ENCODE measurements at regions not wholly inside any gene's neighbourhood (a gene's known extent, or its start where the extent isn't known, plus 50 kb on each side); places are given as distances from the start of the nearest gene placed in this dataset.
A peak's percentile ranks its signal among the peaks of the same experiment; 100 is the strongest.

- DNase-seq = no peak
Measured at GRCh38 chr2:136236019-136236418, 118.1 kb upstream of the CXCR4 start.

- DNase-seq = no peak
Measured at GRCh38 chr2:136235546-136235945, 117.6 kb upstream of the CXCR4 start.

DNA sequence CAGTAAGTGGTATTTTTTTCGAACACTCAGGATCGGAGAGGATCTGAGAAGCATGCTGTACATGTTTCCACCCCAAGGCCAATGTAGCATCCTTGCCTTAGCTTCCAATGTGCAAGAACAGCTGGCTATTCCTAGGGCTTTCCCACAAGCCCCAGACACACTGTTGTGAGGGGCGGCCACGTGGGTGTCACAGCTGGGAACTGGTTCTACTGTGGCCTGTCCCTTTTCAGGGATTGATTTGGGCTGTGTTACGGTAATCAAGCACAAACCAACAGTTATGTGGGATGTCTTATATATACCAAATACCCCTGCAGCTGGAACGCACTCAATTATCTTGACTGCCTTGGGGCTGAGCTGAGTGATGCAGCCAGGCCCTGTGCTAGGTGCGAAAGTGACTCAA, 116.3 kb upstream of the CXCR4 start:
- DNase-seq = no peak

DNA sequence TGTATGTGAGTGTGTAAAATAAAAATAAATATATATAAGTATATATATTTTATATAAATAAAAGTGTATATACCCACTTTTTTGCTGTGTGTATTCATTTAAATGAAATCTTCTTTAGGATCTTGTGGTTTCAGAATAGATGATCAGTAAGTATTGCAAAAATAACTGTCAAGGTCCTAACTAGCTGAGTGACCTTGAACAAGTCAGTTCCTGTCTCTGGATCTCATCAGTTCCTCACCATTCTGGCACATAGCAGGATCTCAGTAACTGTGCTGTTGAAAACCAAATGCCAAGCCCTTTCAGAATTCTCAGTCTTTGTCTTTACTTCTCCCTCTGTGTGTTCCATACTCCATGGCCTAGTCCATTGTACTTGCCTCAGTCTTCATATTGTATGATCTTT, 115.3 kb upstream of the CXCR4 start:
- no peak for DNase-seq

- DNase-seq = no peak
Measured at GRCh38 chr2:136232456-136233172, 114.7 kb upstream of the CXCR4 start.

GRCh38 chr2:136230464-136230863, 112.5 kb upstream of the CXCR4 start:
- DNase-seq = no peak

GRCh38 chr2:136226903-136227302, 109.0 kb upstream of the CXCR4 start:
- DNase-seq = no peak

- DNase-seq = peak; percentile 71
Measured at GRCh38 chr2:136225950-136226835, 108.2 kb upstream of the CXCR4 start.

DNA sequence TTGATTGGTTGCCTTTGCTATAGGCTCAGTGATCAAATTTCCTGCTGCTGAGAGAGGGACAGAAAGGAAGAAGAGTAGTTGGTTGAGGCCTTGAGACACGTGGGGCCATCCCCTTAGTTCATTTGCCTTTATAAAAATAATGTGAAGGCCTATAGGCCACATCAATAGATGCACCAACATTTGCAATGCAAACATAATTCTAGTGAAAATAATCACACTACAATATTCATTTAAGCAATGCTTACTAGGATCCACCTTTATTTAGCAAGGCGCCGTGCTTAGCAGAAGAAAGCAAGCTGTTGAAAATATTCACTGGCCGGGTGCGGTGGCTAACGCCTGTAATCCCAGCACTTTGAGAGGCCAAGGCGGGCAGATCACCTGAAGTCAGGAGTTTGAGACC, 105.3 kb upstream of the CXCR4 start:
- DNase-seq = no peak

- no peak for DNase-seq
Measured at GRCh38 chr2:136222862-136223261, 104.9 kb upstream of the CXCR4 start.

DNA sequence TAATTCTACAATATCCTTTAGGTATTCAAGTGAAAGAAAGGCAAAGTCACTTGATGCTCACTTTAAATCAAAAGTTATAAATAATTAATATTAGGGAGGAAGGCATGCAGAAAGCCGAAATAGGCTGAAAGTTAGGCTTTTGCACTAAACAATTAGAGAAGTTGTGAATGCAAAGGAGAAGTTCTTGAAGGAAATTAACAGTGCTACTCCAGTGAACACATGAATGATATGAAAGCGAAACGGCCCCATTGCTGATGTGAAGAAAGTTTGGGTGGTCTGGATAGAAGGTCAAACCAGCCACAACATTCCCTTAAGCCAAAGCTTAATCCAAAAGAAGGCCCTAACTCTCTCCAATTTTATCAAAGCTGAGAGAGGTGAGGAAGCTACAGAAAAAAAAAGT, 103.1 kb upstream of the CXCR4 start:
- DNase-seq = no peak

GRCh38 chr2:136219963-136220362, 102.0 kb upstream of the CXCR4 start:
- DNase-seq = no peak

GRCh38 chr2:136219341-136219740, 101.4 kb upstream of the CXCR4 start:
- no peak for DNase-seq

- no peak for DNase-seq
Measured at GRCh38 chr2:136217996-136218395, 100.0 kb upstream of the CXCR4 start.

GRCh38 chr2:136215908-136216472, 98.0 kb upstream of the CXCR4 start:
- DNase-seq = no peak

DNA sequence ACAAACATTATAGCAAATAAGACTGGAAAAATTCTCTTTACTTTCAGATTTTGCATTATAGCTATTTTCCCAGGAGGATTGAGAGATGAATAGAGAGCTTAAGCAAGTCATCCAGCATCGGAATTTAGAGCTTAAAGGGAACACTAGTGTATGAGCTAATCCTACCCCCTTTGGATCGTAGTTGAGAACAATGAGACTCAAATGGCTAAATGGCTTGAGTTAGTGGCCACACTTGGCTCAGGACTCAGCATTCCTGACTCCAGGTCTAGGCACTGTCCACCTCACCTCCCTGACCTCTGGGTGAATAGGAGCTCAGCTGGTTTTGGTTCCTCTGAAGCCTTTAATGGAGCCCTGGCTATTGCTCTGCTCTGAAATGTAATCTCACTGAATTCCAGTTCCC, 97.5 kb upstream of the CXCR4 start:
- no peak for DNase-seq

DNA sequence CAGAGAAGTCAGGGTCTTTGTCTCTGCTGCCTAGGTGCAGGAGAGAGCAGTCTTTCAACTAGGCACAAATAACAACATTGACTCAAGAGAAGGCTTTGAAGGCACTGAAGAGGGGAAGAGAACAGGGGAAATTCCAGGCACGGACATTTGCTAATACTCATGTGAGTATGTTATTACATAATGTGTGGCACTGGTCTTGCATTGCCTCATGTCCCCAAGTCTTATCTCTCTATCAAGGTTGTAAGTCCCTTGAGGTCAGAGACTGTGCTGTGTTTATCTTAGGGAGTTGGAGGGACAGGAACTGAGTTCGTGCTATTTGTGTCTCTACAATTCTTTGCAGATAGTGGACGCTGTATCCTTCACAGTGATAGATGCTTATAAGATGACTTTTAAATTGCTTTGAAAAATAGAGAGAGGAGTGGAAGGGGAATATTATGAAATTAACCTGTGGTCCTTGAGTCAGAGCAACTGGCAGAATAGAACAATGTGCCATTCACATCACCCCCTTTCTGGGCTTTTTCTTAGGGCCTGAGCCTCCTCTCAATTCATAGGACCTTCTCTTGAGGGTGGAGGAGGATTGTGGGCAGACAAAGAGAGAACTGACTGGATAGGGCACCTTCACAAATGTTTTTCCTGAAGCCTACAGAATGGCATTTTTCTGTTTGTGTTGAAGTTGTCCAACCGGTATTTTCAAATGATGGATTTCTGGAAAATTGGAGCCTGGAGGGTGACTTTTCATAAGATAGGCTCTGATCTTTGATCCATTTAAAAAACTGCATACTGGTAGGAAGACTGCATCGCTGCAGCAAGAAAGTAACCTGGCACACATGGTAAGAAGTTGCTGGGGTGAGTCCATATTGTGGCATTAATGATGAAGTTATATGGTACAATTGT, 96.6 kb upstream of the CXCR4 start:
- DNase-seq = no peak

DNA sequence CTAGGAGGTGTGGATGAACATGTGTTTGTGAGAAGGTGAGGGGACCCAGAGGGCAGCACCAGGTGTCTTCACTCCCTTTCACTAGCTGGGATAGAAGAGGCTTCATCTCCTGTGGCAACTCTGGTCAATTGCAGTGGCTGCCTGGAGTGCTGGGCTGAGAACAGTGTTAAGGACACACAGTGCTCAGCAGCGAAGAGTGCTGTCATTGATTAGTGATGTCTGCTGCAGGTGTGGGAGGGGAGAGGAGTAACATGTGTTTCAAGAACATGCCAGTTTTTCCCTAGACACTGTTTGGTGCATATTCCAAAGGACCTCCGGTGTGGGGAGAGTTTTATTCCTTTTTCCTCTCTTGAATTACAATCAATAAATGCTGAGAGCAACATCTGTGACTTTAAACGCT, 95.9 kb upstream of the CXCR4 start:
- DNase-seq = no peak

DNA sequence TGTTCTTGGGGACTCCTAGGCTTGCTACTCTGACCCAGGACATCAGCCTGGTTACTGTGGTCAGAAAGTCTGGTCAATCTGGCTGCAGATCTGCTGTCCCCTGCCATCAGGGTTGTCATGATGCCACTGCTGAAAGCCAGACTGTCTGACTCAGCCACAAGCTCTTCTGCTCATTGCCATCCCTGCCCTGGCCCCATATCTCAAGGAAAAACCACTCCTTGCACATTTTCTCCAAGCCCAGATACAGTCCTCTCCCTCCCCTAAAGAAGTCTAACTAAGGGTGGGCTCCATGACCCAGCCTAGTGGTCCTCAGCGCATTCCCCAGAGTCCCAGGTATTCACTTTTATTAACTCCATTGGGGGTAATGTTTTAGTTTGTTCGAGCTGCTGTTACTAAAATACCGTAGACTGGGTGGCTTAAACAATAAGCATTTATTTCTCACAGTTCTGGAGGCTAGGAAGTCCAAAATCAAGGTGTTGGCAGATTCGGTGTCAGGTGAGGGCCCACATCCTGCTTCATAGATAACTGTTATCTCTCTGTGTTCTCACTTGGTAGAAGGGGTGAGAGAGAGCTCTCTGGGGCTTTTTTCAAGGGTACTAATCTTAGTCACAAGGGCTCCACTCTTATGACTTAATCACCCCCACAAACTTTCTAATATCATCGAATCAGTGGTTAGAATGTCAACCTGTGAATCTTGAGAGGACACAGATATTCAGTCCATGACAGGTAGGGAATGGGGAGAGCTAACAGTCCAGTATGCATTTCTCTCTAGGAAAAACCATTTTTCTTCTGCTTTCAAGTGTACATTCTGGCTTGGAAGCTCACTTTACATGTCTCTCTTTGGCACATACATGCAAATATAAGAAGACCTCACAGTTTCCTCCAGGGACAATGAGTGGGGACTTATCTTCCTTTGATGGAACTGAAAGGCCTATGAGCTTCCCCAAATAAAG, 94.8 kb upstream of the CXCR4 start:
- no peak for DNase-seq

DNA sequence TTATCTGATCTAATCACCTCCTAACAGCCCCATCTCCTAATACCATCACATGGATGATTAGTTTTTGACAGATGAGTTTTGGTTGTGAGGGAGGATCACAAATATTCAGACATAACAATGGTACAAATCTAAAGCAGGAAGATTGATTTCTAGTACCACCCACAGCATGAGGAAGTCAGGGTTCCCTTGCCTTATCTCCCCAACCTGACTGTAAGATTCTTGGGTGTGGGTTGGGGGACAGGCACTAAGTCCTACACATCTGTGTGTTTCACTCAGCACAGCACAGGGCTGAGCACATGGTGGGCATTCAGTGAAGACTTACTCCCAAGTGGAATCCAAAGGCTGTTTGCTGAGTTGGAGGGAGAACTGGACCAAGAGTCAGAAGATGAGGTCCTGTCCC, 93.8 kb upstream of the CXCR4 start:
- DNase-seq = no peak

GRCh38 chr2:136210822-136211221, 92.9 kb upstream of the CXCR4 start:
- DNase-seq = no peak

DNA sequence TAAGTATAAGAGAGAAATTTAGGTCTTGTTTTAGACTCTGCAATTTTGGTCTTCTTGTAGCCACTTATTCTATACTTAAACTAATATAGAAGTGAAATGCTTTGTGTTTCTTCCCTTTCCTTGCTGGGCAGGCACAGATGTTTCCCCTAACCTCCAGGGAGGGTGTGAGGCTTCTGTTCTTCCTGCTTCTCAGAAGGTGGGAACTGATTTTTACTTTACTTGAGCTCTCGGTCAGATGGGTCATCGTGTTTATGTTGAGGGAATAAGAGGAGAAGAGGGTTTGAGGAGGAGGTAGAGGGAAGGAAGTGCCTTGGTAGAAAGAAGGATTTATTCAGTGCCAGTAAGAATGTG, 92.5 kb upstream of the CXCR4 start:
- DNase-seq = no peak

Measured in DMS79 treated with DMSO at 0.1 percent for 48 hours (cell line).